DOHH2 (cell line): ENCODE measurements at regions not wholly inside any gene's neighbourhood (a gene's known extent, or its start where the extent isn't known, plus 50 kb on each side); places are given as distances from the start of the nearest gene placed in this dataset.

Experiments used
- H3F3A ChIP-seq: fragments of 200-600 bp; sonication (generic), shearing (Covaris generic); 2 replicates; pipeline ENCODE4 v1.6.0; 2016; ENCODE audit warnings: antibody characterized with exemption, mild to moderate bottlenecking; ENCODE audit not compliant: control insufficient read depth, insufficient read depth
- H3K27ac ChIP-seq: fragments of 200-600 bp; sonication (generic); 2 replicates; pipeline ENCODE4 v1.5.1; 2014; ENCODE audit warnings: low read depth, mild to moderate bottlenecking, low read length, moderate library complexity
- H3K27me3 ChIP-seq: fragments of 200-600 bp; sonication (generic); 2 replicates; pipeline ENCODE4 v1.6.1; 2014; ENCODE audit warnings: mild to moderate bottlenecking, low read length, mixed read lengths; ENCODE audit not compliant: control insufficient read depth
- H3K36me3 ChIP-seq: fragments of 200-600 bp; sonication (generic); 2 replicates; pipeline ENCODE4 v1.6.1; 2014; ENCODE audit warnings: mild to moderate bottlenecking, low read length, moderate library complexity, mixed read lengths; ENCODE audit not compliant: control insufficient read depth
- H3K4me1 ChIP-seq: fragments of 200-600 bp; sonication (generic); 2 replicates; pipeline ENCODE4 v1.6.1; 2014; ENCODE audit warnings: mild to moderate bottlenecking, low read length, mixed read lengths; ENCODE audit not compliant: control insufficient read depth
- H3K4me2 ChIP-seq: fragments of 200-600 bp; sonication (generic); 2 replicates; pipeline ENCODE4 v1.6.0; 2014; ENCODE audit warnings: mild to moderate bottlenecking, low read length, moderate library complexity
- H3K4me3 ChIP-seq: fragments of 200-600 bp; sonication (generic); 2 replicates; pipeline ENCODE4 v1.5.1; 2014; ENCODE audit warnings: mild to moderate bottlenecking, low read length, mixed read lengths
- H3K79me2 ChIP-seq: fragments of 200-600 bp; sonication (generic); 2 replicates; pipeline ENCODE4 v1.6.1; 2014; ENCODE audit warnings: mild to moderate bottlenecking, low read length, mixed read lengths; ENCODE audit not compliant: control insufficient read depth
- H3K9me2 ChIP-seq: fragments of 200-600 bp; sonication (generic); replicated peaks from 2 replicates; pipeline ENCODE4 v1.6.1; 2014; ENCODE audit warnings: mild to moderate bottlenecking, low read length, mixed read lengths; ENCODE audit not compliant: control insufficient read depth
- H3K9me3 ChIP-seq: fragments of 200-600 bp; sonication (generic); 2 replicates; pipeline ENCODE4 v1.6.1; 2014; ENCODE audit warnings: antibody characterized with exemption, low read length, mixed read lengths; ENCODE audit not compliant: control insufficient read depth, insufficient read depth
- H4K20me1 ChIP-seq: fragments of 200-600 bp; sonication (generic); 2 replicates; pipeline ENCODE4 v1.6.0; 2014; ENCODE audit warnings: low read depth, mild to moderate bottlenecking, antibody characterized with exemption, low read length, moderate library complexity; ENCODE audit not compliant: control insufficient read depth, insufficient read depth
- CTCF ChIP-seq: fragments of 200-600 bp; sonication (generic); IDR thresholded peaks from one replicate; pipeline ENCODE4 v1.5.1; 2014; ENCODE audit warnings: antibody characterized with exemption, mild to moderate bottlenecking, low read depth, low read length; ENCODE audit not compliant: poor library complexity, severe bottlenecking
- EZH2phosphoT487 ChIP-seq: fragments of 200-600 bp; sonication (generic); IDR thresholded peaks from 2 replicates; pipeline ENCODE4 v1.6.1; 2017; ENCODE audit warnings: borderline replicate concordance, mild to moderate bottlenecking, antibody characterized with exemption, low read length, moderate library complexity, mixed read lengths

DNA sequence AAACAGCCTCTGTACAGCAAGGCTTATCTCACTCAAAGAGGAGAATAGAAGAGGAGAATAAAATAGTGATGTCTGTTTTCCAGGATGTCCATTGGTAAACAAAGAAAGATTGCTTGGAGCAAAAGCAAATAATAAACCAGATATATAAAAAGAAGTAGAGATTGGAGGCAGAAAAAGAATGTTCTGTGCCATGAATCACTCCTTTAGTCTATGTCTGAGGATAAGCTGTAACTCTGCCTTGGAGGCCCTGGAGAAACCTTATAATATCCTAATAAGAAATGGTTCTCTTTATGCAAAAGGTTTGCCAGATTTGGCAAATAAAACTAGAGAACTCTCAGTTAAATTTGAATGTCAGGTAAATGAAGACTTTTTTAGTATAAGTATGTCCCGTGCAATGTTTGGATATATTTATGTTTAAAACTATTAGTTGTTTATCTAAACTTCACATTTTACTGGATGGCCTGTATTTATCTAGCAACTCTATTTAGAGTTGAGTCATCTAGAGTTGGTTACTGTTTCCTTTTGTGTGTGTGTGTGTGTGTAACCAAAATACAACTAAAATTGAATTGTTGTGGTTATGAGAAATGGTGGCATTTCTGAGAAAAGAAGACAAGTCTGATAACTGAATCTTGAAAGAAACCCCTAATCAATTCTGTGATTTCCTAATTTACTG, 510.3 kb upstream of the SETBP1 start:
- Histone ChIP-seq H3K27ac (no peak overlapping the region), H3K36me3 (no peaks in the 10 kb centered on the region), H3K9me3 (no peaks in the 10 kb centered on the region), H3K4me3 (no peak overlapping the region), H4K20me1 (no peaks in the 10 kb centered on the region), H3K27me3 (no peaks in the 10 kb centered on the region), H3F3A (no peaks in the 10 kb centered on the region), H3K4me2 (no peak overlapping the region), H3K9me2 (no peaks in the 10 kb centered on the region), H3K79me2 (no peaks in the 10 kb centered on the region), H3K4me1 (no peaks in the 10 kb centered on the region)
- TF ChIP-seq CTCF (no peak), EZH2phosphoT487 (no peak)

DNA sequence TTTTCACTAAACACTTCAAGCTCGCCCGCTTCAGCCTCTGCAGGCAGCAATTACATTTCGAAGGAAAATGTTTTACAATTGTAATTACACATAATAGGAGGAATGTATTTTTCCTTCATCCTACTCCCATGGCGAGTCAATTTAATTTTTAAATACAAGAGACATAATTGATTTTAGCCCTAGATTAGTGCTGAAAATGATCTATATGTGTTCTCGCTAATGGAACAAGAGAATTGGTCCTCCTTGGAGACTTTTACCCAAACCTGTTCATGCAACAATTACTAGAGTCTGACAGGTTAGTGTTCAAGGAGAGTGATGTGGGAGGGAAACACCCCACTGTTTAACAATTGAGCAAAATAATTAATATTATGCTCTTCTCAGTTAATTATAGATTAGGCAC, 509.4 kb upstream of the SETBP1 start:
- Histone ChIP-seq H3K4me2 (no peak overlapping the region), H3K27me3 (no peaks in the 10 kb centered on the region), H3K27ac (no peak overlapping the region), H3K9me2 (no peaks in the 10 kb centered on the region), H3K9me3 (no peaks in the 10 kb centered on the region), H3F3A (no peaks in the 10 kb centered on the region), H3K4me3 (no peak overlapping the region), H4K20me1 (no peaks in the 10 kb centered on the region), H3K79me2 (no peaks in the 10 kb centered on the region), H3K4me1 (no peaks in the 10 kb centered on the region), H3K36me3 (no peaks in the 10 kb centered on the region)
- no peak for TF ChIP-seq CTCF
- TF ChIP-seq EZH2phosphoT487 = no peak

GRCh38 chr18:44175891-44176290, 504.8 kb upstream of the SETBP1 start:
- no peaks in the 10 kb centered on the region for H3K9me2 ChIP-seq
- no peaks in the 10 kb centered on the region for H3K79me2 ChIP-seq
- no peaks in the 10 kb centered on the region for H3K27me3 ChIP-seq
- no peak overlapping the region for H3K4me3 ChIP-seq
- H3F3A ChIP-seq = no peaks in the 10 kb centered on the region
- no peaks in the 10 kb centered on the region for H3K4me1 ChIP-seq
- H3K4me2 ChIP-seq = no peak overlapping the region
- H4K20me1 ChIP-seq = no peaks in the 10 kb centered on the region
- no peaks in the 10 kb centered on the region for H3K36me3 ChIP-seq
- no peak for TF ChIP-seq EZH2phosphoT487
- TF ChIP-seq CTCF = no peak
- H3K9me3 ChIP-seq = no peaks in the 10 kb centered on the region
- no peak overlapping the region for H3K27ac ChIP-seq

GRCh38 chr18:44178476-44178875, 502.2 kb upstream of the SETBP1 start:
- Histone ChIP-seq H3K79me2 (no peaks in the 10 kb centered on the region), H3F3A (no peaks in the 10 kb centered on the region), H3K27me3 (no peaks in the 10 kb centered on the region), H3K9me3 (no peaks in the 10 kb centered on the region), H3K4me3 (no peak overlapping the region), H3K4me1 (no peaks in the 10 kb centered on the region), H3K4me2 (no peak overlapping the region), H4K20me1 (no peaks in the 10 kb centered on the region), H3K36me3 (no peaks in the 10 kb centered on the region), H3K27ac (no peak overlapping the region), H3K9me2 (no peaks in the 10 kb centered on the region)
- TF ChIP-seq CTCF = no peak
- TF ChIP-seq EZH2phosphoT487 = no peak
